ENCODE measurements at regions not wholly inside any gene's neighbourhood (a gene's known extent, or its start where the extent isn't known, plus 50 kb on each side); places are given as distances from the start of the nearest gene placed in this dataset.

DNA sequence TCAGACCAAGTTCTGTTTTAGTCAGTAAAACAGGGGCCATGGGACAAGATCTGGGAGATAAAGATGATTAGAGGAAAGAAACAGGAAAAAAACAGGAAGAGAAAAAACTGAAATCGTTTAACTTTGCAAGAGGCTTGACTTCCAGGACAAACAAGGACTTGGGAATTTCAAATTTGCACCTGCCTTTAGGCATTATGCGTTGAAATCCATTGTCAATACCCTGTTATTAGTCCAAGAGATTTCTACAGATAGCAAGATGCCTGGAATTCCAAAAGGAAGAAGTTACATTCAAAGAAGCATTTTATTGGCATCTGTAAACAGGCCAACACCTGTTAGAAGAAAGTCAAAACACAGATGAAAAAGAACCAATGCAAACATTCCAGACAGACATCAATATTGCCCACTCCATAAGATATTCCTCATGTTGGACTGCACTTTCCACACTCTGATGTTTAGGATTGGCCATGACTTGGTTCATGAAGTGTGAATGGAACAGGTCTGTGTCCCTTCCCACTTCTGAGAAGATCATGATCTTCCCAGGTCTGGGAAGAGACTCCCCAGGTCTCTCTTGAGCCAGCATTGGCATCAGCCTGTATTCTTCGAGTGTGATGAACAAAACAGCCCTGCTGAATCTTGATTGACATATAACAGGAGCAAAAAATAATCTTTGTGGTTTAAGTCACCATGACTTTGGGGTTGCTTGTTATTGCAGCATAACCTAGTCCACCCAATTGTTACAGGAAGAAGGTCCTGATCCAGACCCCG is 181.4 kb upstream of the FN1 start (continued):
- TF ChIP-seq HIVEP1 (CRISPR knock-in tag; IDR thresholded peaks at IDR 0.05) = no peak
- TF ChIP-seq, protein P1, sequence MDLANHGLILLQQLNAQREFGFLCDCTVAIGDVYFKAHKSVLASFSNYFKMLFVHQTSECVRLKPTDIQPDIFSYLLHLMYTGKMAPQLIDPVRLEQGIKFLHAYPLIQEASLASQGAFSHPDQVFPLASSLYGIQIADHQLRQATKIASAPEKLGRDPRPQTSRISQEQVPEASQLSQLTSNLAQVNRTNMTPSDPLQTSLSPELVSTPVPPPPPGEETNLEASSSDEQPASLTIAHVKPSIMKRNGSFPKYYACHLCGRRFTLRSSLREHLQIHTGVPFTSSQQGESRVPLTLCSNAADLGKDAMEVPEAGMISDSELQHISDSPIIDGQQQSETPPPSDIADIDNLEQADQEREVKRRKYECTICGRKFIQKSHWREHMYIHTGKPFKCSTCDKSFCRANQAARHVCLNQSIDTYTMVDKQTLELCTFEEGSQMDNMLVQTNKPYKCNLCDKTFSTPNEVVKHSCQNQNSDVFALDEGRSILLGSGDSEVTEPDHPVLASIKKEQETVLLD (CRISPR knock-in tag; IDR thresholded peaks at IDR 0.05; ENCODE audit: low read depth) = no peak
- TF ChIP-seq ZNF737 (CRISPR knock-in tag; IDR thresholded peaks at IDR 0.05; ENCODE audit: borderline replicate concordance) = no peak
- TF ChIP-seq ZNF768 (CRISPR knock-in tag; IDR thresholded peaks at IDR 0.05) = no peak
- TF ChIP-seq ZNF160 (CRISPR knock-in tag; IDR thresholded peaks at IDR 0.05) = peak; percentile 44; the same call in 1 of the 2 replicates
- TF ChIP-seq BRD4 (CRISPR knock-in tag; IDR thresholded peaks at IDR 0.05) = peak; percentile 98
- TF ChIP-seq ZNF383 (CRISPR knock-in tag; IDR thresholded peaks at IDR 0.05; ENCODE audit: borderline replicate concordance) = no peak
- TF ChIP-seq, protein P2, sequence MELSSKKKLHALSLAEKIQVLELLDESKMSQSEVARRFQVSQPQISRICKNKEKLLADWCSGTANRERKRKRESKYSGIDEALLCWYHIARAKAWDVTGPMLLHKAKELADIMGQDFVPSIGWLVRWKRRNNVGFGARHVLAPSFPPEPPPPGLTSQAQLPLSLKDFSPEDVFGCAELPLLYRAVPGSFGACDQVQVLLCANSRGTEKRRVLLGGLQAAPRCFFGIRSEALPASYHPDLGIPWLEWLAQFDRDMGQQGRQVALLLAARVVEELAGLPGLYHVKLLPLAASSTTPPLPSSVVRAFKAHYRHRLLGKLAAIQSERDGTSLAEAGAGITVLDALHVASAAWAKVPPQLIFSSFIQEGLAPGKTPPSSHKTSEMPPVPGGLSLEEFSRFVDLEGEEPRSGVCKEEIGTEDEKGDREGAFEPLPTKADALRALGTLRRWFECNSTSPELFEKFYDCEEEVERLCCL (CRISPR knock-in tag; IDR thresholded peaks at IDR 0.05; ENCODE audit: borderline replicate concordance) = no peak
- TF ChIP-seq, protein P3, sequence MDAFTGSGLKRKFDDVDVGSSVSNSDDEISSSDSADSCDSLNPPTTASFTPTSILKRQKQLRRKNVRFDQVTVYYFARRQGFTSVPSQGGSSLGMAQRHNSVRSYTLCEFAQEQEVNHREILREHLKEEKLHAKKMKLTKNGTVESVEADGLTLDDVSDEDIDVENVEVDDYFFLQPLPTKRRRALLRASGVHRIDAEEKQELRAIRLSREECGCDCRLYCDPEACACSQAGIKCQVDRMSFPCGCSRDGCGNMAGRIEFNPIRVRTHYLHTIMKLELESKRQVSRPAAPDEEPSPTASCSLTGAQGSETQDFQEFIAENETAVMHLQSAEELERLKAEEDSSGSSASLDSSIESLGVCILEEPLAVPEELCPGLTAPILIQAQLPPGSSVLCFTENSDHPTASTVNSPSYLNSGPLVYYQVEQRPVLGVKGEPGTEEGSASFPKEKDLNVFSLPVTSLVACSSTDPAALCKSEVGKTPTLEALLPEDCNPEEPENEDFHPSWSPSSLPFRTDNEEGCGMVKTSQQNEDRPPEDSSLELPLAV (CRISPR knock-in tag; conservative IDR thresholded peaks at IDR 0.05; ENCODE audit: low read depth) = no peak
- no peak for TF ChIP-seq ZNF263 (CRISPR knock-in tag; IDR thresholded peaks at IDR 0.05)
- TF ChIP-seq, protein P4, sequence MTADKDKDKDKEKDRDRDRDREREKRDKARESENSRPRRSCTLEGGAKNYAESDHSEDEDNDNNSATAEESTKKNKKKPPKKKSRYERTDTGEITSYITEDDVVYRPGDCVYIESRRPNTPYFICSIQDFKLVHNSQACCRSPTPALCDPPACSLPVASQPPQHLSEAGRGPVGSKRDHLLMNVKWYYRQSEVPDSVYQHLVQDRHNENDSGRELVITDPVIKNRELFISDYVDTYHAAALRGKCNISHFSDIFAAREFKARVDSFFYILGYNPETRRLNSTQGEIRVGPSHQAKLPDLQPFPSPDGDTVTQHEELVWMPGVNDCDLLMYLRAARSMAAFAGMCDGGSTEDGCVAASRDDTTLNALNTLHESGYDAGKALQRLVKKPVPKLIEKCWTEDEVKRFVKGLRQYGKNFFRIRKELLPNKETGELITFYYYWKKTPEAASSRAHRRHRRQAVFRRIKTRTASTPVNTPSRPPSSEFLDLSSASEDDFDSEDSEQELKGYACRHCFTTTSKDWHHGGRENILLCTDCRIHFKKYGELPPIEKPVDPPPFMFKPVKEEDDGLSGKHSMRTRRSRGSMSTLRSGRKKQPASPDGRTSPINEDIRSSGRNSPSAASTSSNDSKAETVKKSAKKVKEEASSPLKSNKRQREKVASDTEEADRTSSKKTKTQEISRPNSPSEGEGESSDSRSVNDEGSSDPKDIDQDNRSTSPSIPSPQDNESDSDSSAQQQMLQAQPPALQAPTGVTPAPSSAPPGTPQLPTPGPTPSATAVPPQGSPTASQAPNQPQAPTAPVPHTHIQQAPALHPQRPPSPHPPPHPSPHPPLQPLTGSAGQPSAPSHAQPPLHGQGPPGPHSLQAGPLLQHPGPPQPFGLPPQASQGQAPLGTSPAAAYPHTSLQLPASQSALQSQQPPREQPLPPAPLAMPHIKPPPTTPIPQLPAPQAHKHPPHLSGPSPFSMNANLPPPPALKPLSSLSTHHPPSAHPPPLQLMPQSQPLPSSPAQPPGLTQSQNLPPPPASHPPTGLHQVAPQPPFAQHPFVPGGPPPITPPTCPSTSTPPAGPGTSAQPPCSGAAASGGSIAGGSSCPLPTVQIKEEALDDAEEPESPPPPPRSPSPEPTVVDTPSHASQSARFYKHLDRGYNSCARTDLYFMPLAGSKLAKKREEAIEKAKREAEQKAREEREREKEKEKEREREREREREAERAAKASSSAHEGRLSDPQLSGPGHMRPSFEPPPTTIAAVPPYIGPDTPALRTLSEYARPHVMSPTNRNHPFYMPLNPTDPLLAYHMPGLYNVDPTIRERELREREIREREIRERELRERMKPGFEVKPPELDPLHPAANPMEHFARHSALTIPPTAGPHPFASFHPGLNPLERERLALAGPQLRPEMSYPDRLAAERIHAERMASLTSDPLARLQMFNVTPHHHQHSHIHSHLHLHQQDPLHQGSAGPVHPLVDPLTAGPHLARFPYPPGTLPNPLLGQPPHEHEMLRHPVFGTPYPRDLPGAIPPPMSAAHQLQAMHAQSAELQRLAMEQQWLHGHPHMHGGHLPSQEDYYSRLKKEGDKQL (CRISPR knock-in tag; IDR thresholded peaks at IDR 0.05; ENCODE audit: low read depth) = peak; percentile 86
- TF ChIP-seq ZSCAN22 (CRISPR knock-in tag; IDR thresholded peaks at IDR 0.05) = 0 out of 2 replicates have a peak, but pooled peaks have one; percentile 39

All from HepG2 (cell line).